EH (cell line): ENCODE measurements at regions not wholly inside any gene's neighbourhood (a gene's known extent, or its start where the extent isn't known, plus 50 kb on each side); places are given as distances from the start of the nearest gene placed in this dataset.
"Not testable (repeated sequence)": the region's sequence is repeated elsewhere in the genome, so short reads cannot be mapped to it uniquely, and the experiment has no call there.

Experiments used
- DNase-seq: peaks from one replicate; pipeline ENCODE4 v3.0.0-alpha.2; 2015; ENCODE audit warnings: low read depth

DNA sequence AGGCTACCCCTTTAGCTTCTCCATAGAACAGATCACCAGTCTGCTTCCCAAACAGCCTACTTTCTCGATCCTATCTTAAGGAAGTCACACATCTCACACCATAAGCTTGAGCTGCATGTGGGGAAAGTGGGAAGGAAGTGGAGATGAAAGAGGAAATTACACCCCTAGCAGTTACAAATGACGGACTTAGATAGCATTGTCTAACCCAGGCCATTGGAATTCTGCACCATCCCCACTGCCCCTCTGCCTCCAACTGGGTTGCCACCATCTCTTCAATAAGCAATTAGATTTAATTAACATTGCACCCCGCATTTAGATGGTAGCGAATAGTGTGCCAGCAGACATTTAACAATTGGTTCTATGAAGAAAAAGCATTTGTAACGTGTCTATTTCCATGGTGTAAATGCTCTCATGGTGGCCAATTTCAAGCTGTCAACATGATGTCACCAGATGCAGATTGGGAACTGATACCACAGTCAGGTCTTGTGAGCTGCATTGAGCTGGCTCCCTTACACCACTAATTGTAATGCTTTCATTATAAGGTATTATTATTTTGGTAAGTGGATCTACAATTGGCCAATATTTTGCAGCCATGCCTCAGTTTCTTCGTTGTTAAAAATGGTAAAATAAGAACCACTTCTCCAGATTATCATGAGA is 124.7 kb downstream of the CD24 start:
- no peak for DNase-seq

DNA sequence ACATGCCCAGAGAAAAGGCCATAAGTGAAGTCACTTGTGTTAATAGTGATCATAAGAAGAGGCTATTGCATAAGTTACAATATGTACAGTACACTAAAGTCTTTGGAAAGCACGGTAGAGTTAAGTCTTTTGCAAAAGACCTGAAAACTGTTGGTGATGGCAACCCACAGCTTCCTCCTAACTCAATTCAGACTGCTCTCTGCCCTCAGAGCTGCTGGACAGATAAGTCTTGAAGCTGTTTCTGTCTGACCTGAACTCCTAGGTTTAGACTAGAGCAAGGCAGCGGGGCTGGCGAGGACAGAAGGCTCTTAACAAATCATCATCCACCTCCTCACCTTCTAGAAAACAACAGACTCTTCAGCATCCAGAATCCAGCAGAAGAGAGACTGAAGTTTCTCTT is 125.4 kb downstream of the CD24 start:
- DNase-seq: no peak

DNA sequence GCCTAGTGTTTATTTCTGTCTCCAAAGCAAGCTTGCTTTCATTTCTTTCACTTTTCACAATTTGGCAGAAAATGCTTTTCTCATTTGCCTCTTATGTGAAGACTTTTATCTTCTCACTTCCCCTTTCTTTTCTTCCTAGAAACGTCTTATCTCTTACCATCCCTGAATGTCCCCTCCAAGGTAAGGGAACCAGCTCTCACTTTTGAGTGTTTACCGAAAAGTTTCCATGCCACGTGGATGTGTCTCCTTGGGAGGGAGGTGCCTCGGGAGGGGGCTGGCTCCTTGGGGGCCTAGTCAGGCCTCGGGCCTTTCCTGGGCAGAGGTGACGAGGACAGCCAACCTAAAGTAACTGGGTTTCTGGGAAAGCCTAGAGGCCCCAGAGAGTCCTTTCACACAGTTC is 127.4 kb downstream of the CD24 start:
- DNase-seq: no peak

DNA sequence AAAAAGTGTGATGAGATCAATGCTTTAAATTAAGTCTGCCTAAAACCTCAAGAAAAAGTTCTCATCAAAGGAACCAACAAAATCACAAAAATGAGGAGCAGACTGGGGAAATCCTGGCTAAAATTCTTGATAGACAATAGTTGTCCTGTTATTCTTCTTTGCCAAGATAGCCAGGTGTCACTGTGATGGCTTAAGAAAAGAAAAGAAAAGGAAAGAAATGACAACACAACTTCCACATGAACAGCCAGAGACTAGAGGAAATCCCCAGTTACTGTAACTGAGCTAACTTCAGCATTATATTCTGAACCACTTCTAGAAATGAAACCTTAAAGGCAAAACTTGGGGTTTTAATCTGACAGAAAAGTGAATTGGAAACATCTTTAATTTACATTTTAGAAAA is 129.6 kb downstream of the CD24 start:
- no peak for DNase-seq

DNA sequence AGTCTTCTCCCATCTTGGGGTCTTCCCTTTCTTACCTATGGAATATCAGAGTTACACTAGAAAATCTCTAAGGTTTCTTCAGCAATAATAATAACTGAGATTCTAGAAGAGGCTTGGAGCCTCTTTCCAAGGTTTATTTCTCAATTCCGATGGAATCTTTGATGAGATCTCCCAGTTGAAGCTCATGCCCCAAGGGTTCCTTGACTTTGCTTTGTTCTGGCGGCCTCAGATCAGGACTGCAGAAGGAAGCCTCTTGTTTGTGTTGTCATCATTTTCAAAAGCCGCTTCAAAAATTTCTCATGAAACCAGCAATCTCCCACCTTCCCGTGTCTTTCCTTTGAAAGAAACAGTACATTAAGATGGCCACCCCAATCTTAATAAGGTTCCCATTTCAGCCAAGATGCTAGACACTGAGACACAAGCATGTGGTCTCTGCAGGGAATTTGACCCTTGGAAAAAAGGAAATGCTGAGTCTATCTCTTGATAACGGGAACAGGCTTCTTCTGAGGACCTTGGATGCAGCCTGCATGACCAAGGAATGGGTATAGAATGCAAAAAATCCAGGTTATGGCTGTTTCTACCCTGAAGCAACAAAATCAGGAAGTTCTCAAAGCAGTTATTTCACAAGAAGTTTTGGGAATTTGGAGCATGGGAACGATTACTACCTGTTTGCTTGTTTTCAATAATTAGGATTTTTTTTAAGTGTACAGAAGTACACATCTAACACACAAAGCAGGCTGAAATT is 141.6 kb downstream of the CD24 start:
- DNase-seq: no peak

DNA sequence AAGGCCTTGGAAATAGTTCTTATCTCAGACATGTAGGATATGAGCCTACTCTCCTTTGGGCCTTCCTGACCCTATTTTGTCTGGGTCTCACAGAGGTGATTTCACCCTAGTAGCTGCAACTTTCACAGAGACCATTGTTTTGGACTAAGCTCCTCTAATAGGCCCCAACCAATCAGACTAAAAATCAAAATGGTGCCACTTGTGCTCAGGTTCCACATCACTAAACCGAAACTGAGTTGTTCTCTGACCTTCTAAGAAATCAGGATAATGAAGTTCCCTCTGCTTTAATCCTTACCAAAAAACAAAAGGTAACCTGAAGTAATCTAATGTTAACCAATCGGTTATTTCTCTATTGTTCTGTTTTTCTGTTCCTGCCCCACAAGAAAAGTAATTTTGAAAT is 143.6 kb downstream of the CD24 start:
- DNase-seq: no peak

DNA sequence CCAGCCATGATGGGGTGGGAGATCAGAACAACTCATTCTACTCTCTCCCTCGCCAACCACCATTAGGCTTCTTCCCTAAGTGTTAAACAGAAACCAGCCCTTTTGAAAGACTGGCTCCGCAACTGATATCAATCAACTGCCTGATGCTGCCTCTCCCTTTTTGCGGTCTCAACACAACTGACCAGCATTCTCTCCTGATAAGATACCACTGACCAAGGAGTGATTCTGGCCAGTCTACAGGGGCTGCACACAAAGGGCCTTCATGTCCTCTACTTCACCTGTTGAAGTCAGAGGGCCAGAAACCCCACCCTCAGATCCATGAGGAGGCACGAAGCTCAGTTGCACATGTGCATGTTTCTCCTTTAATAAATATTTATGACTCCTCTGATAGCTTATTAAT is 145.1 kb downstream of the CD24 start:
- no peak for DNase-seq

DNA sequence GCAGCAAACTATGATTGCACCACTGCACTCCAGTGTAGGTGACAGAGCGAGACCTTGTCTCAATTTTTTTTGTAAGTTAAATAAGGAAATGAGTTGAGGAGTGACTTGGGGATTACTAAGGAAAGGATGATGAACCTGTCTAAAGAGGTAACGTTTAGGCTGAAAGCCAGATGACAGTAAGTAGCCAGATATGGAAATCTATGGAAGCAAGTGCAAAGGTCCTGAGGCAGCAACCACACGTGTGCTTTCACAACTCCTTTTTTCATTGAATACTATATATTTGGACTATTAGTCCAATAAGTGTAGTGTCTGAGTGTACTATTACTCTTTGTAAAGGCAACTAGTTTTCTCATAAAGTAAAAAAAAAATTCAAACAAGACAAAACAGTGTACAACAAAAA is 147.4 kb downstream of the CD24 start:
- DNase-seq: no peak

DNA sequence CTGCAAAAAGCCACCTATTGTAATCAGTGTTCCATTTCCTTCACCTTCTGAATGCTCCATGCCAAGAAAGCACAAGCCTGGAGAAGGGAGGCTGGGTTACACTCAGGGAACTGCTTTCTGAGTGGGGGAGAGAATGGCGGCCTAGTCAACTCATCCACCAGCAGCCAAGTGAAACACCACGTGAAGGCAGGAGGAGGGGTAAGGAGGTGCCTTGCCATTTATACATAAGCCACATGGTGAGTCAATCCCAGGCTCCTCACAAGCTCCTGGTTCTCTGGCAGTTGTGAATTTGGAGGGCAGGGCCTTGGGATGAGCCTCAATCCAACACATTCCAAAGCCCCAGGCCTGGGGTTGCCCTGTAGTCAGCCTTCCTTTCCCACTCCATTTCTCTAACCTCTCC is 149.4 kb downstream of the CD24 start:
- peak; percentile 3 for DNase-seq

DNA sequence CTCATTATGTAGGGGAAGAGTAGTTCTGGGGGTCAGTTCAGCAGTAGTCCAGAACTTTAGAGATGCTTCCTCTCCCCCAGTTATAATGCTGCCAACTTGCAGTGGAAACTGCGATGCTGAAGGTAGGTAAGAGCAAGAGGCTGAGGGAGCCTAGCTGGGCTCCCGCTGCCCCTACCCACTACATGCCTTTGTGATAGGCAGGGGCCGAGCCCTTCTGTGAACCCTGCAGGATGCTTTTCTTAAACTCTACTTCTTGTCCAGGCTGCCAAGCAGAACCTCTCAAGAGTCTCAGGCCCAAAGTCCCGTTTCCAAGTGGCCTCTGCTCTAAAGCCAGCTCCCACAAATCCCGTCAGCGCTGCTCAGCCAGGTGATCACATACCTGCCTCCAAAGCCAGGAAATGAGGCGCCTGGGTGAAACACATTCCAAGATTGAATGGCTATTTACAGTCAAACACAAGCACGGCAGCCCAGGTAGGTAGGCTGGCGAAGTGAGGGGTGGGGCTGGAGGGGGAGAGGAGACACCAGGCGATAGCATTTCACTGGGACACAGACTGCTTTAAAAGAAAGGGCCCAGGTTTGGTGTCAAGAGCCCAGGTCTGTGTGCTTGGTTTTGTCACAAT is 150.7 kb downstream of the CD24 start:
- DNase-seq: no peak

DNA sequence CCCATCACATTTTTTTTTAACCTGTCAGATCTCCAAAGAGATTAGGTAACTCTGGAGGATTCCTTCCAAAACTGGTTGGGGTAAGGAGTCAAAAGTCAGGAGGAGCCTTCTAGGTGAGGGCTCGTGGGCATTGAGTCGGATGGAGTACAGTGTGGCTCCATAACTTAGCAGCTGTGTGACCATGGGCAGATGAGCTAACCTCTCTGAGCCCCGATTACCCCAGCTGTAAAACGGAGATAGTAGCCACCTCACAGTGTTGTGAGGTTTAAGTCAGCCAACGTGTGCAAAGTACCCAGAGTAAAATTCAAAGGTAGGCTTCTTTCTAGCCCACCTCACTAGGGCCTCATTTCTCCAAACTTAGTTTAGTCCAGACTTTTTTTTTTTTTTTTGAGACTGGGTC is 151.5 kb downstream of the CD24 start:
- DNase-seq: no peak

DNA sequence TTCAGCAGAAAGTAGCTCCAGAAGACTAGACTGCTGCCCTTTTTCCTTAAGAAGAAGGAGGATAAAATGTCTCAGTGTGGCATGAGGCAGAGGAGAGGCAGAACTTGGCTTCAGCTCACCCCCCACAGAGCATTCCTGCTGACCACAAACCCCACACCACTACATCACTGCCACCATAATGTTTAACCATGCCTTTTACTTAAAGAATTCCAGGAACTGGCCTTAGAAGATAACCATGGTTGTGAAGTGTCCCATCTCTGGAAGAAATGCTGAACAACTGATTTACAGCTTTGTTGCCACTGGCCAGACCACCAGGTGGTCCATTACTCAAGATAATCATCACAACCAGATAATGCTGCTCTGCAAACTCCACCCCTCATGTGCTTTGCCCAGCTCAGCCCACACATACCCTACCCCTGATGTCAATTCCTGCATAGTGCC is 154.1 kb downstream of the CD24 start:
- DNase-seq: peak; percentile 55

DNA sequence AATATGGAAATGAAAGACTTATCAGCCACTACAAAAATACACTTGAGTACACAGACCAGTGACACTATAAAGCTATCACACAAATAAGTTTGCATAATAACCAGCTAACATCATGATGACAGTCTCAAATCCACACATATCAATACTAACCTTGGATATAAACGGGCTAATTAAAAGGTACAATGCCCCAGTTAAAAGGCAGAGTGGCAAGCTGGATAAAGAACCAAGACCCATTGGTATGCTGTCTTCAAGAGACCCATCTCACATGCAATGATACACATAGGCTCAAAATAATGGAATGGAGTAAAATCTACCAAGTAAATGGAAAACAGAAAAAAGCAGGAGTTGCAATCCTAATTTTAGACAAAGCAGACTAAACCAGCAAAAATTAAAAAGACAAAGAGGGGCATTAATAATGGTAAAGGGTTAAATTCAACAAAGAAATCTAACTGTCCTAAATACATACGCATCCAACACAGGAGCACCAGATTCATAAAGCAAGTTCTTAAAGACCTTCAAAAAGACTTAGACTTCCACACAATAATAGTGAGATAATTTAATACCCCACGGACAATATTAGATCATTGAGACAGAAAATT is 163.3 kb downstream of the CD24 start:
- DNase-seq: no peak

DNA sequence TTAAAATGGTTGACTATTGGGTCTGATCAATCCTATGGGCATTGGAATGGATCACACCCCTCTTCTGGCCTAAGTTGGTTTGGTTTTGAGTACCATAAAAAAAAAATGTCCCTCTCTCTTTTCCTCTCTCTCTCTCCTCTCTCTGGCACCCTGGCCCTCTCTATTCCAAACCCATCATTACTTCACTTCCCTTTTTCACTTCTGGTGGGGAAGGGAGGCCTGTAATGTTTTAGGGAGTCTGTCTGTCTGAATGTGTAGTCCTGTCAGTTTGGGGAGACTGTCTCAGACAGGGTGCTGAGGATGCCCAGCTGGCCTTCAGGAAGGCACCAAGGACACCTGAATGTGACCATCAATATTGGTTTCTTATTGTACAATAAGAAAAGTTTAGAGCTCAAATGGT is 165.8 kb downstream of the CD24 start:
- DNase-seq: no peak

DNA sequence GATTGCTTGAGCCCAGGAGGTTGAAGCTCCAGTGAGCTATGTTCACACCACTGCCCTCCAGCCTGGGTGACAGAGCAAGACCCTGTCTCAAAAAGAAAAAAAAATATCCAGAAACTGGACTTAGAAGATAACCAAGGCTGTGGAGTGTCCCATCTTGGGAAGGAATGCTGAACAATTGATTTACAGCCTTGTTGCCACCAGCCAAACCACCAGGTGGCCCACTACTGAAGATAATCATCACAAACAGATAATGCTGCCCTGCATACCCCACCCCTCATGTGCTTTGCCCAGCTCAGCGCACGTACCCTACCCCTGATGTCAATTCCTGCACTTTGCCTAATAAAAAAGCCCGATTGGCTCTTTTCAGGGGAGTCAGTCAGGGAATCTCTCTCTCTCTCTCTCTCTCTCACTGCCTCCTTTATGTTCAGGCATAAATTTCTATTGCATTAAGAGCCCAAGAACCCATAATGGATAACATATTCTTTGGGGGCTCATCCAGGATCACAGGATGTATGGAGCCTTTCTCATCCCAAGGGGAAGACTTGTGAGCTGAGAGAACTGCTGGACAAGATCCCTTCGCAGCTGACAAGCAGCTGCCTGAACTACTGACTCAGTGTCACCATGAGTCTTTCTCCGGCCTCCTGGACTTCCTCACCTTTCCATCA is 166.4 kb downstream of the CD24 start:
- no peak for DNase-seq

DNA sequence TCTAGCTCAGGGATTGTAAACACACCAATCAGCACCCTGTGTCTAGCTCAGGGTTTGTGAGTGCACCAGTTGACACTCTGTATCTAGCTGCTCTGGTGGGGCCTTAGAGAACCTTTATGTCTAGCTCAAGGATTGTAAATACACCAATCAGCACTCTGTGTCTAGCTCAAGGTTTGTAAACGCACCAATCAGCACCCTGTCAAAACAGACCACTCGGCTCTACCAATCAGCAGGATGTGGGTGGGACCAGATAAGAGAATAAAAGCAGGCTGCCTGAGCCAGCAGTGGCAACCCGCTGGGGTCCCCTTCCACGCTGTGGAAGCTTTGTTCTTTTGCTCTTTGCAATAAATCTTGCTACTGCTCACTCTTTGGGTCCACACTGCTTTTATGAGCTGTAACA is 168.3 kb downstream of the CD24 start:
- DNase-seq: not testable (repeated sequence)

DNA sequence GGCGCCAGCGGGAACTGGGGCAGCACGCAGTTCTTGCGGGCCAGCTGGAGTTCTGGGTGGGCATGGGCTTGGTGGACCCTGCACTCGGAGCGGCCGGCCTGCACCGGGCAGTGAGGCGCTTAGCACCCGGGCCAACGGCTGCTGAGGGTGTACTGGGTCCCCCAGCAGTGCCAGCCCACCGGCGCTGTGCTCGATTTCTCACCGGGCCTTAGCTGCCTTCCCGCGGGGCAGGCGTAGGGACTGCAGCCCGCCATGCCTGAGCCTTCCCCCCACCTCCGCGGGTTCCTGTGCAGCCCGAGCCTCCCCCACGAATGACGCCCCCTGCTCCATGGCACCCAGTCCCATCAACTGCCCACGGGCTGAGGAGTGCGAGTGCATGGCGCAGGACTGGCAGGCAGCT is 168.8 kb downstream of the CD24 start:
- DNase-seq: no peak

DNA sequence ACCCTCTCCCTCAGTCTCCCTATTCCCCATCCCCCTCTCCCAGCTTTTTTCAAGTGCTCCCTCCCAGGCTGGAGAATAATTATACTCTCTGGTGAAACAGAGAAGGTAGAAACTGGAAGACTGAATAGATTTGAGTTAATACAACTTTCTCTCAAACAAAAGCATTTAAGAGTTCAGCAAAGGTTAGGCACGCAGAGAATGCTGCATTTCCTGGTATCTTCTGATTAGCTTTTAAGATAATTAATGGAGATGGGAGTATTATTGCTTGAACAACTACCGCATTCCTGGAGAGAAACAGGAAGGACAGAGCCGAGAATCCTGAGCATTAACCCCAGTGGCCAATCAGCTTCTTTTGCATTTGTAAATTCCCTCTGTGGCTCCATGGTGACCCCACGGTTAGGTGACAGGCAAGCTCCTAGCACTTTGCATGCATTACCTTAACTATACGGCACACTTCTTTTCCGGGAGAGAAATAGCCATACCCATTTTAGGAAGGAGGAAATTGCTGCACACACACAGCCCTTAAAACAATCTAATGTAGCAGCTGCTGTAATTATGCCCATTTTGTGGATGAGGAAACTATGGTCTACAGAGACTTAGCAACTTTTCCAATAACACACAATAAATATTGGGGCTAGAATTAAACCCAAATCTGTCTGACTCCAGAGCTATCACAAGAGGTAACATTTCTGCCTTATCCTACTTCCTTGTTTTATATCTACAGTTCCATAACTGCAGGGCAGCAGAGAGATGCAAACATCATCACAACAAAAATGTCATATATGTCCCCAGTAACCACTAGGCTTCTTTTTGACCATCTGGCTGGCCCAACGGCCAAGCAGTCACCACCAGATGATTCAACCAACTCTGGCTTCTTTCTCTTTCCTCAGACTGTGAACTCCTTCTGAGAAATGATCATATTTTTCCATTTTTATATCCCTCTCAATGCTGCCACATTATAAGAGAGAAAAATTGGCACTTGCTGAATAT is 169.9 kb downstream of the CD24 start:
- DNase-seq: peak; percentile 5

DNA sequence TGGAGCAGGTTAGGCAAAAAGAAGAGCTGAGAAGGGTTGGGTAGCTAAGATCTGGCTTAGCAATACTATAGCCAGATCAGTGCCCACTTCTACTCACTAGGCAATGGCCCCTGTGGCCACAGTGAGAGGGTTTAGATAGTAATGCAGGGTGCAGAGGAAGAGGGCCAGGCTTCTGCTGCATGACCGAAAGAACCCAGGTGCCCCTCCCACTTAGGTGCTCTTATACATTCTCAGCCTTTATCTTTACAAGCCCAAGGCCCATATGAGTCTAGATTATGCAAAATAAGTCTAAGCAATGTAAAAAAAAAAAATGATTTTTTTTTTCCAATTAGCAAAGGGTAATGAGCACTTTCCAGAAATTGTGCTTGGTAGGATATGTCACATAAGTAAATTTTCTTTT is 171.3 kb downstream of the CD24 start:
- no peak for DNase-seq

DNA sequence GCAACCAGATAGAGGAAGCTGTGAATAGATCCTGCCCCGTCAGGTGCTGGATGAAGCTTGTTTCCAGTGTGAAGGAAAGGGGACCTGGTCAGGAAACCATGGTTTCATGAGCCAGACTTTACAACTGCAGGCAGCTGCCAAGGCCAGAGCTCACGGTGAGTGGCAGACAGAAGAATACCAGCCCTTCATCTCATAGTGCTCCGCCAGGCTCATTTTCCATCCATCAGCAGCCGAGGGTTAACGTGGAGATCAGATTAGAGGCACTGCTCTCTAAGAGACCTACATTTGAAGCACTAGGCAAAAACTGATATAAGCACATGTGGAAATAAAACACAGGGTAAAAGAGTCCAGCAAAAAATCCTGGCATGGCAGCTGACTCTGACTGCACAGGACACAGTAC is 172.4 kb downstream of the CD24 start:
- DNase-seq: no peak

DNA sequence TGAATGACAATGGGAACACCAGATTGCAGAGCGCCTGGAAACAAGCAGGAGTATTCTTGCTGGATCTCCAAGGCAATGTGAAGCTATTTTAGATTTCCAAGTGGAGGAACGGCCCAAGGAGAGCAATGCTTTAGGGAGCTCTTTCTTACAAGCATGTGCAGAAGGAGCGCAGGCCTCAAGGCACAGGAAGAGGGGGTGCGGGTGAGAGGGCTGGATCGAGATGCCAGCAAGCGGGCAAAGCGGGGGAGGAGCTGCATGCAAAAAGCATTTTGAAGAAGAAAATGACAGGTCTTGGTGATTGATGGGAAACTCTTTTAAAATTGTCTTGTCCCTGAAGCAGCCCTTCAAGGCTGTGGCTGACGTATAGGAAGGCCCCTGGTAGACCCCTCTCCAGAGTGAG is 171.9 kb downstream of the QRSL1 start:
- DNase-seq: no peak
